H1 (cell line): ENCODE measurements at regions not wholly inside any gene's neighbourhood (a gene's known extent, or its start where the extent isn't known, plus 50 kb on each side); places are given as distances from the start of the nearest gene placed in this dataset.
A peak's percentile ranks its signal among the peaks of the same experiment; 100 is the strongest.

Source experiments
- CTCF ChIA-PET: fragments of 300-600 bp; sonication (Branson Sonifier 250); formaldehyde crosslinking; loops from one replicate; lab custom pipeline; 2021; ENCODE audit not compliant: partially characterized antibody; lab: Charles Lee
- POLR2A ChIA-PET: fragments of 300-600 bp; sonication (Branson Sonifier 250); formaldehyde crosslinking; loops from one replicate; lab custom pipeline; 2021; ENCODE audit warnings: inconsistent platforms; ENCODE audit not compliant: partially characterized antibody; lab: Charles Lee
- DNase-seq, 2 experiments: peaks; one replicate each; pipeline versions ENCODE4 v3.0.0 to v3.0.0-alpha.2; 2010 to 2022; ENCODE audit warnings: low spot score in 2 of 2, low read depth in 1 of 2, mixed read lengths in 1 of 2
- FAIRE-seq: peaks from 2 replicates; lab custom pipeline; 2011; peaks lifted over from hg19 to GRCh38; lab: Jason Lieb, UNC
- H2AFZ ChIP-seq: 2 replicates; pipeline ENCODE4 v1.8.1; 2012; ENCODE audit warnings: low read length, inconsistent platforms
- H2AK5ac ChIP-seq: 2 replicates; pipeline ENCODE4 v1.6.1; 2013; ENCODE audit warnings: low read depth, low read length
- H2BK120ac ChIP-seq: replicated peaks from 2 replicates; pipeline ENCODE3; 2013; ENCODE audit warnings: low read depth, low read length, inconsistent platforms
- H2BK12ac ChIP-seq: 2 replicates; pipeline ENCODE4 v1.6.1; 2013; ENCODE audit warnings: low read depth, low read length
- H2BK15ac ChIP-seq: 2 replicates; pipeline ENCODE4 v1.6.1; 2013; ENCODE audit warnings: low read length
- H2BK20ac ChIP-seq: 2 replicates; pipeline ENCODE4 v1.6.1; 2013; ENCODE audit warnings: low read length
- H2BK5ac ChIP-seq: 2 replicates; pipeline ENCODE4 v1.6.1; 2013; ENCODE audit warnings: low read depth, low read length
- H3K14ac ChIP-seq: 2 replicates; pipeline ENCODE4 v1.6.1; 2013; ENCODE audit warnings: inconsistent platforms; ENCODE audit not compliant: insufficient read length
- H3K18ac ChIP-seq: 2 replicates; pipeline ENCODE4 v1.6.1; 2013; ENCODE audit warnings: low read length; ENCODE audit errors: extremely low read depth
- H3K23ac ChIP-seq: 2 replicates; pipeline ENCODE4 v1.6.1; 2013; ENCODE audit warnings: inconsistent platforms; ENCODE audit not compliant: insufficient read length
- H3K23me2 ChIP-seq: 2 replicates; pipeline ENCODE4 v1.6.1; 2013; ENCODE audit warnings: low read depth, low read length
- H3K27ac ChIP-seq: 2 replicates; pipeline ENCODE4 v1.6.1; 2011; ENCODE audit warnings: low read depth, low read length, inconsistent platforms
- H3K27me3 ChIP-seq, 4 experiments: replicated peaks in 1 of 4; 1 replicate in 1 of 4; 2 replicates in 3 of 4; pipeline versions ENCODE4 v1.6.1 to v1.8.1; 2011 to 2013; ENCODE audit warnings: low read length in 3 of 4, mild to moderate bottlenecking in 3 of 4, inconsistent platforms in 2 of 4, mixed read lengths in 2 of 4, moderate library complexity in 1 of 4; ENCODE audit not compliant: control insufficient read depth in 3 of 4, insufficient read depth in 3 of 4; ENCODE audit errors: extremely low read depth in 1 of 4
- H3K36me3 ChIP-seq, 4 experiments: 2 replicates each; pipeline versions ENCODE4 v1.6.1 to v1.8.1; 2011 to 2013; ENCODE audit warnings: mild to moderate bottlenecking in 4 of 4, low read length in 3 of 4, moderate library complexity in 2 of 4, control low read depth in 1 of 4, inconsistent platforms in 1 of 4; ENCODE audit not compliant: insufficient read depth in 4 of 4, control insufficient read depth in 2 of 4
- H3K4ac ChIP-seq: replicated peaks from 2 replicates; pipeline ENCODE3; 2013; ENCODE audit warnings: low read length, low read depth, mixed read lengths, inconsistent platforms; ENCODE audit not compliant: insufficient read length
- H3K4me1 ChIP-seq, 4 experiments: replicated peaks in 1 of 4; 1 replicate in 1 of 4; 2 replicates in 3 of 4; pipeline versions ENCODE4 v1.6.1 to v1.8.1; 2011 to 2013; ENCODE audit warnings: low read length in 3 of 4, inconsistent platforms in 2 of 4, mixed read lengths in 1 of 4; ENCODE audit not compliant: insufficient read depth in 4 of 4, control insufficient read depth in 3 of 4
- H3K4me2 ChIP-seq, 2 experiments: 2 replicates each; pipeline versions ENCODE4 v1.6.1 to v1.8.1; 2011 to 2013; ENCODE audit warnings: low read depth in 2 of 2, low read length in 2 of 2, control low read depth in 1 of 2, inconsistent platforms in 1 of 2, mild to moderate bottlenecking in 1 of 2; ENCODE audit not compliant: insufficient read depth in 1 of 2
- H3K4me3 ChIP-seq, 4 experiments: fragments of 200-600, 300-600 bp in 1 of 4; sonication (generic), shearing (Covaris generic), sonication (Bioruptor Twin) in 1 of 4; 2 replicates each; pipeline versions ENCODE4 v1.5.1 to v1.8.1; 2011 to 2016; ENCODE audit warnings: low read length in 4 of 4, low read depth in 3 of 4, control low read depth in 2 of 4, inconsistent platforms in 2 of 4, mild to moderate bottlenecking in 2 of 4, mixed read lengths in 1 of 4, moderate library complexity in 1 of 4; ENCODE audit not compliant: insufficient read depth in 2 of 4; ENCODE audit errors: extremely low read depth in 1 of 4
- H3K56ac ChIP-seq: replicated peaks from 2 replicates; pipeline ENCODE3; 2013; ENCODE audit warnings: low read depth, mild to moderate bottlenecking, mixed read lengths, low read length, inconsistent platforms; ENCODE audit not compliant: insufficient read length
- H3K79me1 ChIP-seq: 2 replicates; pipeline ENCODE4 v1.6.1; 2013; ENCODE audit warnings: low read depth, low read length, control low read depth
- H3K79me2 ChIP-seq, 2 experiments: 2 replicates each; pipeline versions ENCODE4 v1.6.1 to v1.8.1; 2012 to 2013; ENCODE audit warnings: low read length in 2 of 2, mild to moderate bottlenecking in 2 of 2, inconsistent platforms in 1 of 2; ENCODE audit not compliant: insufficient read depth in 2 of 2, control insufficient read depth in 1 of 2
- H3K9ac ChIP-seq, 4 experiments: replicated peaks in 1 of 4; 1 replicate in 1 of 4; 2 replicates in 3 of 4; pipeline versions ENCODE4 v1.6.1 to v1.8.1; 2011 to 2013; ENCODE audit warnings: low read depth in 3 of 4, low read length in 3 of 4, control low read depth in 2 of 4, mild to moderate bottlenecking in 2 of 4, moderate library complexity in 2 of 4, inconsistent platforms in 1 of 4; ENCODE audit errors: extremely low read depth in 1 of 4
- H3K9me3 ChIP-seq, 2 experiments: 2 replicates each; pipeline versions ENCODE4 v1.6.1 to v1.8.1; 2012 to 2013; ENCODE audit warnings: mild to moderate bottlenecking in 2 of 2, moderate library complexity in 2 of 2, control low read depth in 1 of 2, inconsistent platforms in 1 of 2, low read depth in 1 of 2, low read length in 1 of 2, mixed read lengths in 1 of 2; ENCODE audit not compliant: insufficient read depth in 2 of 2
- H4K20me1 ChIP-seq, 2 experiments: replicated peaks in 1 of 2; 2 replicates each; pipeline versions ENCODE3 to v1.8.1; 2011 to 2013; ENCODE audit warnings: inconsistent platforms in 2 of 2, low read length in 2 of 2, mild to moderate bottlenecking in 1 of 2; ENCODE audit not compliant: insufficient read depth in 2 of 2, control insufficient read depth in 1 of 2
- H4K5ac ChIP-seq: 2 replicates; pipeline ENCODE4 v1.6.1; 2013; ENCODE audit warnings: low read length, low read depth, mixed read lengths, inconsistent platforms; ENCODE audit not compliant: insufficient read length
- H4K8ac ChIP-seq: 2 replicates; pipeline ENCODE4 v1.8.0; 2013; ENCODE audit warnings: mild to moderate bottlenecking, moderate library complexity, low read length, inconsistent platforms; ENCODE audit not compliant: insufficient read depth; ENCODE audit errors: extremely low read depth
- H4K91ac ChIP-seq: replicated peaks from 2 replicates; pipeline ENCODE3; 2013; ENCODE audit warnings: low read length, mixed read lengths, inconsistent platforms; ENCODE audit not compliant: insufficient read length
- ASH2L ChIP-seq: fragments of 200-600, 300-600 bp; sonication (generic); IDR thresholded peaks from one replicate; pipeline ENCODE4 v1.7.1; 2017; ENCODE audit warnings: low read length
- CBX8 ChIP-seq: fragments of 300-800, 300-1000 bp; sonication (generic); IDR thresholded peaks from 2 replicates; pipeline ENCODE4 v1.7.1; 2016; ENCODE audit warnings: low read depth, low read length, borderline replicate concordance
- CHD2 ChIP-seq: IDR thresholded peaks from 2 replicates; pipeline ENCODE4 v1.6.1; 2012; ENCODE audit warnings: low read length, improper control_type of control experiment
- JUN ChIP-seq: IDR thresholded peaks from 2 replicates; pipeline ENCODE4 v1.6.1; 2011; ENCODE audit warnings: low read depth, mild to moderate bottlenecking, improper control_type of control experiment, low read length
- KDM1A ChIP-seq: fragments of 200-600, 300-600 bp; sonication (generic); IDR thresholded peaks from 2 replicates; pipeline ENCODE4 v1.7.1; 2016; ENCODE audit warnings: mild to moderate bottlenecking, low read length, borderline replicate concordance
- NANOG ChIP-seq: IDR thresholded peaks from 2 replicates; pipeline ENCODE4 v1.6.1; 2011; ENCODE audit warnings: low read length, low read depth, mild to moderate bottlenecking, inconsistent platforms; ENCODE audit not compliant: insufficient read depth, poor library complexity, severe bottlenecking
- POLR2A ChIP-seq, 2 experiments: IDR thresholded peaks; 1 replicate in 1 of 2; 2 replicates in 1 of 2; pipeline ENCODE4 v1.6.1; 2011; ENCODE audit warnings: low read depth in 2 of 2, low read length in 2 of 2, mild to moderate bottlenecking in 2 of 2; ENCODE audit errors: control extremely low read depth in 1 of 2
- POLR2AphosphoS5 ChIP-seq: IDR thresholded peaks from 2 replicates; pipeline ENCODE4 v1.6.1; 2011; ENCODE audit warnings: low read depth, low read length
- RFX5 ChIP-seq: IDR thresholded peaks from 2 replicates; pipeline ENCODE4 v1.6.1; 2011; ENCODE audit warnings: low read depth, low read length, improper control_type of control experiment, borderline replicate concordance
- RXRA ChIP-seq: IDR thresholded peaks from 2 replicates; pipeline ENCODE4 v1.6.1; 2011; ENCODE audit warnings: low read depth, mild to moderate bottlenecking, low read length, moderate library complexity; ENCODE audit not compliant: insufficient read depth
- TAF7 ChIP-seq: optimal IDR thresholded peaks from 2 replicates; pipeline ENCODE3; 2011; ENCODE audit warnings: low read depth, mild to moderate bottlenecking, inconsistent platforms, low read length, moderate library complexity, borderline replicate concordance
- YY1 ChIP-seq: IDR thresholded peaks from 2 replicates; pipeline ENCODE4 v1.6.1; 2011; ENCODE audit warnings: low read depth, mild to moderate bottlenecking, low read length
- WGBS, 2 experiments: shearing (Covaris generic) in 1 of 2; methylation state at CpG; one replicate each; pipeline versions ENCODE4 v1.1.6 to v1.1.7; 2013 to 2015; ENCODE audit warnings: low lambda C conversion rate in 2 of 2, mixed read lengths in 2 of 2, inconsistent platforms in 1 of 2, low coverage in 1 of 2, missing lambda C conversion rate in 1 of 2; ENCODE audit not compliant: insufficient replicate concordance in 2 of 2, insufficient coverage in 1 of 2, insufficient read length in 1 of 2; ENCODE audit errors: extremely low coverage in 1 of 2, missing lambda C conversion rate in 1 of 2; 5-methylcytosine and 5-hydroxymethylcytosine counted together
- TF ChIP-seq, protein P1 (sequence below): IDR thresholded peaks from 2 replicates; pipeline ENCODE4 v1.6.1; 2011; ENCODE audit warnings: low read depth, mild to moderate bottlenecking, low read length; ENCODE audit not compliant: insufficient read depth

DNA sequence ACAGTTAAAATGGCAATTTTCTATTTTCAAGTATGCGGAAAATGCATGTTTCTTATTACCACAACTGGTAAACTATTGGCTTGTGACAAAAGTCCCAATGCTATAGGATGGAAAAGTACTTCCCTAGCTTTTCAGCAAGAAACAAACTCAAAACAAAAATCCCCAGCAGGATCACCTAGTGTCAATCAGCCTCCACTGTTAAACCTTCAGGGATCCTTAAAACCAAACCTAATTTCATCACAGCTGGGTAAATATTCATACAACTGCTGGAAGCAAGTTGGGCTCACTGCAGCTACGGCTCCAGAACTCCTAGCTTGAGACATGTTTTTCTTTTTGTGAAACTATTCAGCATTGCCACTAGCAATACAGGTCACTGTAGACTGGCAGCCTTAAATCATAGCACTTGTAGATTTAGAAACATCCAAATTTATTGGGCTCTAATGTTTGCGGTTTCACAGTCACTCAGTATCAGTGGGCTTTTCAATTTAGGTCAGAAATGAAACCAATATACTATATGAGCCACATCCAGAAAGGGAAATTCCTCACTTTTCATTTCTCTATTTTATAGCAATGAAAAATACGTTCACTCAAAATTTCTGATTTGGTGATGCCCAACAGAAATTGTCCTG lies 145.2 kb upstream of the ANK3 start:
- Histone ChIP-seq H2BK20ac (no peak overlapping the region), H3K4me2 (peak overlapping the region in 1 of 2 experiments; percentile 22; a peak in 1 of 4 replicates), H3K9ac (no peak overlapping the region), H3K36me3 (no peaks in the 10 kb centered on the region), H4K8ac (no peak overlapping the region), H3K56ac (no peak overlapping the region), H3K4me1 (peaks cover 0 to 7% (median 4%) of the 10 kb centered on the region in 4 experiments; a peak in 3 of 7 replicates), H2BK15ac (no peak overlapping the region), H2BK12ac (no peak overlapping the region), H4K20me1 (no peaks in the 10 kb centered on the region), H3K79me2 (no peaks in the 10 kb centered on the region), H3K23ac (no peak overlapping the region), H2AK5ac (no peak overlapping the region), H3K4me3 (no peak overlapping the region), H3K79me1 (no peaks in the 10 kb centered on the region), H3K14ac (no peak overlapping the region), H3K4ac (no peak overlapping the region), H3K27ac (no peak overlapping the region), H2AFZ (no peak overlapping the region), H3K27me3 (no peaks in the 10 kb centered on the region), H4K5ac (no peak overlapping the region), H3K23me2 (no peaks in the 10 kb centered on the region), H2BK120ac (no peak overlapping the region), H3K9me3 (no peaks in the 10 kb centered on the region), H4K91ac (no peak overlapping the region), H3K18ac (no peak overlapping the region), H2BK5ac (no peak overlapping the region)
- FAIRE-seq (peak; percentile 66), DNase-seq (no peak)
- 66% methylated on average over 4 of the region's 4 CpGs; no CpG with 5 or more reads in 1 of the 2 experiments for WGBS, 2 experiments
- CTCF ChIA-PET: interaction anchor here (1.0 kb wide), 1 partner anchor 16 kb away, joined by 3 read pairs; no protein-coding TSS in a partner anchor
- POLR2A ChIA-PET: no interaction called here
- TF ChIP-seq TAF7 (no peak), KDM1A (no peak), CHD2 (no peak), RFX5 (no peak), YY1 (no peak), RXRA (no peak), NANOG (no peak), ASH2L (no peak), CBX8 (no peak), POLR2A (IDR thresholded peaks at IDR 0.05; ENCODE audit: control extremely low read depth in 1 of 2, low read depth in 2 of 2, low read length in 2 of 2) (no peak), JUN (no peak), POLR2AphosphoS5 (no peak)
- TF ChIP-seq, protein P1, sequence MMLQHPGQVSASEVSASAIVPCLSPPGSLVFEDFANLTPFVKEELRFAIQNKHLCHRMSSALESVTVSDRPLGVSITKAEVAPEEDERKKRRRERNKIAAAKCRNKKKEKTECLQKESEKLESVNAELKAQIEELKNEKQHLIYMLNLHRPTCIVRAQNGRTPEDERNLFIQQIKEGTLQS: no peak
